Duodenal mucosa (tissue), 2 donors: ENCODE measurements at regions not wholly inside any gene's neighbourhood (a gene's known extent, or its start where the extent isn't known, plus 50 kb on each side); places are given as distances from the start of the nearest gene placed in this dataset.

Experiments used
- H3K27ac ChIP-seq: one replicate; pipeline ENCODE4 v1.7.0; 2013; ENCODE audit warnings: low read depth, low read length
- H3K27me3 ChIP-seq, 2 donors: one replicate each; pipeline ENCODE4 v1.7.0; 2013; ENCODE audit warnings: low read length in 2 of 2, control low read depth in 1 of 2; ENCODE audit not compliant: insufficient read depth in 2 of 2, control insufficient read depth in 1 of 2
- H3K36me3 ChIP-seq, 2 donors: one replicate each; pipeline ENCODE4 v1.7.0; 2013; ENCODE audit warnings: low read length in 2 of 2, control low read depth in 1 of 2; ENCODE audit not compliant: insufficient read depth in 2 of 2, control insufficient read depth in 1 of 2
- H3K4me1 ChIP-seq, 2 donors: one replicate each; pipeline ENCODE4 v1.7.0; 2013; ENCODE audit warnings: low read length in 2 of 2, control low read depth in 1 of 2; ENCODE audit not compliant: insufficient read depth in 2 of 2, control insufficient read depth in 1 of 2
- H3K4me3 ChIP-seq, 2 donors: one replicate each; pipeline ENCODE4 v1.7.0; 2013; ENCODE audit warnings: low read length in 2 of 2, low read depth in 1 of 2
- H3K9ac ChIP-seq, 2 donors: one replicate each; pipeline ENCODE4 v1.7.0; 2013; ENCODE audit warnings: low read length in 2 of 2, low read depth in 1 of 2
- H3K9me3 ChIP-seq, 2 donors: one replicate each; pipeline ENCODE4 v1.7.0; 2013; ENCODE audit warnings: low read length in 2 of 2, control low read depth in 1 of 2; ENCODE audit not compliant: control insufficient read depth in 1 of 2

DNA sequence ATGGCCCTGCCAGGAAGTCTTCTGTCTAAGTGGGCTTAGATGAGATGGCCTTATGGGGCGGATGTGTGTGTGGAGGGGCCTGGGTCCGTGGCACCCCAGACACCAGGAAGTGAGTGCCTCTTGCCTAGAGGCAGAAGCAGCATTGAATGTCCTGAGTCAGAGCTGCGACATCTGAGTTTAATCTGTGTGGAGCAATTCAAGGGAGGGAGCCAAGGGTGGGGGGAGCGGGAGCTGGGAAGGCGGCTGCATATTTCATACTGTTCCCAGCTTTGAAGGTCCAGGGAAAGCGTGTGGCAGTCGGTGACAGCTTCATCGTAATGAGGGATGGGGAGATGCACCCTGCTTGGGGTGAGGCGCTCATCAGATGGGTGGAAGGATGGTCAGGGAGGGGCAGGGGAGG is 73.5 kb upstream of the THY1 start:
- Histone ChIP-seq H3K36me3 (no peaks in the 10 kb centered on the region), H3K27ac (no peak overlapping the region), H3K27me3 (no peaks in the 10 kb centered on the region), H3K9ac (no peak overlapping the region), H3K9me3 (no peaks in the 10 kb centered on the region), H3K4me3 (no peak overlapping the region), H3K4me1 (no peaks in the 10 kb centered on the region)

DNA sequence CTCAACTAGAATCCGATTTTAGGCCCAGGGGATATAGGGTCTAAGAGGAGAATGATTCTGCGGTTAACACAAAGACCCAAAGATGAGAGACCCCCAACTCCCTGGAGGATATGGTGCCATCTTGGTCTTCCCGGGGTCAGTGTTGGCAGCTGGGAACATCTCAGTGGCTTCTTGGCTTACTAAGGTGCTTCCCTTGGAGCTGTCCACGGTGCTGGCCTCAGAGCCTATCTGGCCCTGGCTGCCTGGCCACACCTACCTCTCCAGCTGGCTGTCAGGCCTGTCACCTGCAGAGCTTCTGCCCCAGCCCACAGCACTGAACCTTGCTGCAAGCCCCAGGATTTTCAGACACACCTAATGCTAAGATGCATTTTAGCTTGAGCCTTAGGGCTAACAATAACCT is 70.7 kb upstream of the THY1 start:
- Histone ChIP-seq H3K36me3 (no peaks in the 10 kb centered on the region), H3K9ac (no peak overlapping the region), H3K9me3 (no peaks in the 10 kb centered on the region), H3K4me1 (no peaks in the 10 kb centered on the region), H3K27ac (no peak overlapping the region), H3K27me3 (no peaks in the 10 kb centered on the region), H3K4me3 (no peak overlapping the region)

DNA sequence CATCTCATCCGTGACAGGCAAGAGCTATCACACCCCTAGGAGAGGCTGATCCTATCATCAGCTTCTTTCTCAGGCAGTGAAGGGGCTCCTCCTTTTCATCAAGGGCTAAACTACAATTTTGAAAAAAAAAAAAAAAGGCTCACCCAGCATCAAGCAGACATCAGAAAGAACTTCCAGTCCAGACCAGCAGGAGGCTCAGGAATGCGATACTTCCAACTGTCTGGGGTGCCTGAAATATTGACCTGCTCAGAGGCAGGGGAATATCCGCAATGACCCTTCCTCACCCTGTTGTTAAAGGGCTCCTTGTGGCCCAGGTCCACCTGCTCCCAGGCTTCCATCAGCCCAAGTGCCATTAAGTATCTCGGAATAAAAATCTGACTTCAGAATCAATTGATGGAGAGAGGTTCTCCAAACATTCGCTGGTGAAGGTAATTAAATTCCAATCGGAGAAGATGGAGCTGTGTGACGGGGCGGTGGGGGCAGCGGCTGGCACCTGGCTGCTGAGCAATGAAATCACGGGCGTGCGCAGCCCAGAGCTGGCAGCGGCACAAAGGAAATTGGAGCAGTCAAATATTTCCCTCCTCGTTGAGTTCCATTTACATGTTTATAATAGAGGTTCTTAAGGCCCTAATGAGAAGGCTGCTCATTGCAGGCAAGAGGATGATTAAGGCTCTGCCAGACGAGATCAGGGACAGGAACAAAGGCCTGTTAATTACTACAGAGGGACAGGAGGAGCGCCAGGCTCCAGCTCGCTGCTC is 69.0 kb upstream of the THY1 start:
- no peaks in the 10 kb centered on the region for H3K27me3 ChIP-seq
- H3K9me3 ChIP-seq, result no peaks in the 10 kb centered on the region
- no peak overlapping the region for H3K27ac ChIP-seq
- H3K4me1 ChIP-seq, result no peaks in the 10 kb centered on the region
- H3K4me3 ChIP-seq, result no peak overlapping the region
- H3K9ac ChIP-seq, result no peak overlapping the region
- H3K36me3 ChIP-seq, result no peaks in the 10 kb centered on the region

DNA sequence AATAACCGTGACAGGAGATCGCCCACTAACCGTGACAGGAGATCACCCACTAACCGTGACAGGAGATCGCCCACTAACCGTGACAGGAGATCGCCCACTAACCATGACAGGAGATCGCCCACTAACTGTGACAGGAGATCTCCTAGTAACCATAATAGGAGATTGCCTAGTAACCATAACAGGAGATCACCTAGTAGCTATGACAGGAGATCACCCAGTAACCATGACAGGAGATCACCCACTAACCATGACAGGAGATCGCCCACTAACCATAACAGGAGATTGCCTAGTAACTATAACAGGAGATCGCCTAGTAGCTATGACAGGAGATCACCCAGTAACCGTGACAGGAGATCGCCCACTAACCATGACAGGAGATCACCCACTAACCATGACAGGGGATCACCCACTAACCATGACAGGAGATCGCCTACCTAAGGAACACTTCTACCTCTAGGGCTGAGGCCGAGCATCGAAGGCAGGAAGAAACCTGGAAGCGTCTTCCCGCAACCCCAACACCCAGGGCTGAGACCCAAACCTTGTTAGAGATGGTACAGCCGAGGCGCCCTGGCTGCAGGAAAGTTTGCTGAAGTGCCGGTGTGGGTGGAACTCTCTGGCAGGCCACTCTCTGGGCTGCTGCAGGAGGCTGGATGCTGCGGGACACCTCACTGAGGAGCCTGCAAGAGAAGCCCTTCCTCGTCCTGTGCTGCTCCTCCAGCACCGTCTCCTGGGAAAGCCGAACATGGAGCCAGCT is 67.5 kb upstream of the THY1 start:
- Histone ChIP-seq H3K4me1 (no peaks in the 10 kb centered on the region), H3K36me3 (no peaks in the 10 kb centered on the region), H3K27me3 (no peaks in the 10 kb centered on the region), H3K9me3 (no peaks in the 10 kb centered on the region), H3K4me3 (no peak overlapping the region), H3K27ac (no peak overlapping the region), H3K9ac (no peak overlapping the region)

DNA sequence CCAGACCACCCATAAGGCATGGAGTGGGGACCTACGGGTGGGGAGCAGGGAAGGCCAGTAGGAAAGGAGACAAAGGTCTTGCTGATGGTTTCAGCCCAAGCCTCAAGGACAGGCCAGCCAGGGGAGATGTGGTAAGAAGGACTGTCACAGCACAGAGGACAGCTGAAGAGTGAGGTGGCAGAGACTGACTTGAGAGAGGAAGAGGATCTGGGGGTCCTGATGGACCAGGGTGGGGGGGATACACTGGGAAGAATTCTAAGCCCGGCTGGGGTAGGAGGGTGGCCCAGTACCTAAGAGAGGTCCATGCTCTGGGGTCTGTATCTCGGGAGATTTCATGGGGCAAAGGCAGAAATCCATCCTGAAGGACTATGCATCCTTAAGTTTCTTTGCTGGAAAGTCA is 66.1 kb upstream of the THY1 start:
- Histone ChIP-seq H3K27me3 (no peaks in the 10 kb centered on the region), H3K27ac (no peak overlapping the region), H3K4me1 (no peaks in the 10 kb centered on the region), H3K4me3 (no peak overlapping the region), H3K9ac (no peak overlapping the region), H3K9me3 (no peaks in the 10 kb centered on the region), H3K36me3 (no peaks in the 10 kb centered on the region)

DNA sequence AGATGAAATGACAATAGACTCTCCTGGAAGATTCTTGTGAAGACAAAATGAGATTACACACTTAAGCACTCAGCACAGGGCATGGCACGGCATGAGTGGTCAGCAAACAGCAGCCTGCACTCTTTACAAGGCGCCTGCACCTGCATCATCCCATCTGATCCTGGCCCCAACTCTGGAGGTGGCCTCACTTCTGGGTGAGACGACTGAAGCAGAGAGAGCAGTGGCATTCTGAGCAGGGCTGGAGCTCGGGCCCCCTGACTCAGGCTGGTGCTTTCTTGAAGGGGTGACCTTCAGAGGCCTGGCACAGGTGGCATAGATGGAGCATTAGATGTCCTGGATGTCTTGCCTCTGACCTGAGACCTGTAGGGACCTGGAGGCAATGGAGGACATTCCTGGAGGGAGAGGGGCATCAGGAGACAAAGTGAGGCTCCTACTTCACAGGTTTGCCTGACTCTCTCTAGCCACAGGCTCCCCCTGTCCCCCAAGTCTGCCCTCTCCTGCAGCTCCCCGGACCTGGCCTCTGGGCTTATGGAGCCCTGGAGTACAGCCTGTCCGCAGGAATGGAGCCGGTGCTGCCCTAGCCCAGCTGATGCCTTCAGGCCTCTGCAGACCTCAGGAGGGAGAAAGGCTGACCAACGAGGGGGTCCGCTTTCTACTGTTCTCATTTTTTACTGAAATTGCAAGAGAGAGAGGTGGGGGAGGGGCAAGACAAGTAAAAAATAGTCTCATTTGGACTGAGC is 65.5 kb upstream of the THY1 start:
- no peaks in the 10 kb centered on the region for H3K36me3 ChIP-seq
- H3K27me3 ChIP-seq, result no peaks in the 10 kb centered on the region
- H3K4me1 ChIP-seq, result no peaks in the 10 kb centered on the region

DNA sequence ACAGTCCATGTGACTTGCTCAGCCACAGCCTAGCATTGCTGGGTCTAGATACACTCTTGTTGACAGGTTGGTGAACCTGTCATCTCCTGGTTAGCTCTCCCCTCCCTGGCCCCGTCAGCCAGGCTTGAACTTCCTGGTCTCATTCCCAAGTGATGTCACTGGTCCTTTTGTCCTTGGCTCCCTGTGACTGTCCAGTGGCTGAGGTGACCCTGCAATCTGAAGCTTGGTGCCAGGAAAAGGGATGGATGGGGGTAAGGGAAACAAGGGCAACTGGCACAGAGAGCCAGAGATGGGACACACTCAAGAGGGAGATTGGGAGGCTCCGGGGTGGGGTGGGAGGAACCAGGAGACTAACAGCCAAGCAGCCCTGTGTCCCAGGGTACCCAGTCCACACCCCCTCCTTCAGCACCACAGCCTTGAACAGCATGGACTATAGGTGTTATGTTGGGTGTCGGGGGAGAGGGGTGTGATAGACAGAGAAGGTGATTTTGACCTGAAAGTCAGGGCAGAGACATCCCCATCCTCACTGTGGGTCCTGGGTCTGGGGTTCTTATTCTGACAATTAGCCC is 63.8 kb upstream of the THY1 start:
- Histone ChIP-seq H3K9ac (no peak overlapping the region), H3K9me3 (no peaks in the 10 kb centered on the region), H3K4me1 (no peaks in the 10 kb centered on the region), H3K27ac (no peak overlapping the region), H3K27me3 (peaks cover 0 to 4% of the 10 kb centered on the region in 2 donors), H3K4me3 (no peak overlapping the region), H3K36me3 (no peaks in the 10 kb centered on the region)

More for the DNA sequence above, 65.5 kb upstream of the THY1 start:
- Histone ChIP-seq H3K27ac (no peak overlapping the region), H3K4me3 (no peak overlapping the region), H3K9ac (no peak overlapping the region), H3K9me3 (no peaks in the 10 kb centered on the region)

DNA sequence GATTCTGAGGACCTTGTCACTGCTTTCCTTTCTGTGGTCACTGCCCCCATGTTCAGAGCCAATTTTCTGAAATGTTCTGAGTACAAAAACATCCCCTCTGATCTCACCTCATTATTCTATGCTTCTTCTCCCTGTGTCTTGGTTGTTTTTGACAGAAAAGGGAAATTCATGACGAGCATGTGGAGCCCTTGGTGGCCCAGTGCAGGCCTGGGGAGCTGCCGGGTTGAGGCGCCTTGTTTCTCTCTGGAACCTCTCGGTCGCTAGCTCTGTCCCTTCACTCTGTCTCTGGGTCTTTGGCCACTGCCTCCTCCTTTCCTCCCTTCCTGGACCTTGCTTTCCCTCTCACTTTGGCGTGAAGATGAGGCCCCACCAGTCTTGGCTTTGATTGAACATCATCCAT is 63.0 kb upstream of the THY1 start:
- H3K9me3 ChIP-seq, result no peaks in the 10 kb centered on the region
- H3K4me1 ChIP-seq, result peaks cover 0 to 4% of the 10 kb centered on the region in 2 donors
- H3K4me3 ChIP-seq, result no peak overlapping the region
- H3K9ac ChIP-seq, result no peak overlapping the region
- H3K27me3 ChIP-seq, result peaks cover 0 to 4% of the 10 kb centered on the region in 2 donors
- no peak overlapping the region for H3K27ac ChIP-seq
- H3K36me3 ChIP-seq, result no peaks in the 10 kb centered on the region

DNA sequence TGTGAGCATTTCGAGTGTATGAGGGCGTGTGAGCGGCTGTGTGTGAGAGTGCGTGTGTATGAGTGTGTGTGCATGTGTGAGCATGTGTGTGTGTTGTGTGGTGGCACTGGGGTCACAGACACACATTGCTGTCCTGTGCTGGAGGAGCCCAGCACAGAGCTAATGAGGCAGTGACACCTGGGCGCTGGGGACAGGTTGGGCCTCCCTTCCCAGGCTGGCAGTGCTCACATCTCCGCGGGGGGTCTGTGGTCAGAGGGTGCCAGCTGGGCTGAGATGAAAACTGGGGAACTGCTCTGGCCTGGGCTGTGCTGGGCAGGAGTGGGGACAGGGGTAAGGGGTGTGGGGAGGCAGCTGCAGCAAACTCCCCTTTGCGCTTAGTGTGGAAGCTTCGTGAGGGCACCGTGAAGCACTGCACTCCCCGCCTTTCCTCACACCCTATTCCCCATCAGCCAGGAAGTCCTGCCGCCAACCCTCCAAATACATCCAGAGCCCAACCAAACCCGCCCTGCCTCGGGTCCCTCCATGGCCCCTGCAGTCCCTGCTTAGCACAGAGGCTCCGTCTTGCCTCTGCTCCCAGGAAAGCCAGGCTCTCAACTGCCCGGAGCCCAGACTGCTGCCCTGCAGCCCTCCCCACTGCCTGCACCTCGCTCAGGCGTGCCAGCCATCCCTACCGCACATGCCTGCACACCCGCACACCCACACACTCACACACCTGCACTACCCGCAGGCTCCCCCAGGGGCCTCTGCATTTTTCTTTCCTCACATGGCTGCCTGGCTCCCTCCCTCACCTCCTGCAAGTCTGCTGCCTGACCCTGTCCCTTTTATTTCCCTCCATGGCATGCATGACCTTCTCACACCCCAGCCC is 62.0 kb upstream of the THY1 start:
- no peaks in the 10 kb centered on the region for H3K36me3 ChIP-seq
- H3K4me3 ChIP-seq, result no peak overlapping the region
- H3K9ac ChIP-seq, result no peak overlapping the region
- no peak overlapping the region for H3K27ac ChIP-seq
- H3K4me1 ChIP-seq, result peaks cover 0 to 4% of the 10 kb centered on the region in 2 donors
- H3K9me3 ChIP-seq, result no peaks in the 10 kb centered on the region
- peaks cover 0 to 4% of the 10 kb centered on the region in 2 donors for H3K27me3 ChIP-seq
